Glomerular endothelial cell (primary cell): ENCODE measurements at regions not wholly inside any gene's neighbourhood (a gene's known extent, or its start where the extent isn't known, plus 50 kb on each side); places are given as distances from the start of the nearest gene placed in this dataset.

Experiments
- DNase-seq: peaks from one replicate; pipeline ENCODE4 v3.0.0-alpha.2; 2011; ENCODE audit warnings: low read depth, low spot score; ENCODE audit errors: extremely low read depth

DNA sequence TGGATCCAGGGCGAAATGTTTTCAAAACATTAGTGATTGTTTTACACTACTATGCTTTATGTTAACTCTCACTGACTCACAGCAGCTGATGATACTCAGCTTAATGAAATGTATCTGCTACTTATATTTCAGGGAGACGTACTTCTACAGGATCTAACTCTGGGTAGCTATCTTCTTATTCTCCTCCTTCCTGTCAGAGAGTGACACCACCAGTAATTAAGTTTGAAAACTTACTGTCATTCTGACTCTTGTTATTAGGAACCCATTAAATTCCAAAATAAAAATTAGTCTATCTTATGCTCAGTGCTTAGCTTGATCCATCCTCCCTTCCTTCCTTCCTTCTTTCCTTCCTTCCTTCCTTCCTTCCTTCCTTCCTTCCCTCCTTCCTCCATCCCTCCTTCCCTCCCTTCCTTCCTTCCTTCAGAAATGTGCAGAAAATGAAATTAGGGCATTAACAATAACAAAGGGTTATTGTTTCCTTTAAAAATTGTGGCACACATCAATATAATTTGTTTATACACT lies 441.1 kb downstream of the MEIS1 start:
- no peak for DNase-seq

DNA sequence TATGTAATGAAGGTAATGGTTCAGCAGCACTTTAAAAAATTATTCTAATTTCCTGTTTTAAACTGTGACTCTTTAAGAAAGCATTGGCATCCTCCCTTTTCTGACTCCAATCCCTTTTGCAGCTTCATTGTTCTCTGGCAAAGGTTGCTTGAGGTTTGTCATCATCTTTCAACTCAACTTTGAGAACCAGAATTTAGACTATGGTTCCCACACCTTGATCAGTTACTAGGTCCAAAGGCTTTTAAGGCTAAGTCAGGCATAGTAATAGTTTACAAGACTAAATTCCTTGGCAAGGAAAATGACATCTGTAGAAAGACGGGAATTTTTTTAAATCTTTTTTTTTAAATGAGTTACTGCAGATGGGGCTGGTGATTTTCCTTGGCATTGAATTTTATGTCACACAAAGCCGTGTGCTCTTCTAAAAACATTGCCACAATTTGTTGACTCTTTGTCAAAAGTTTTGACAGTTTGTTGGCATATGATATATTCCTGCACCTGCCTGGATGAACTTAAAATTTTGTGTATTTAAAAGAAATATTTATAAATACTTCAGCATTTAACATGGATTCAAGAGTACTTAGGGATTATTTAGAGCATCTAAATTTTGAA lies 451.0 kb downstream of the MEIS1 start:
- DNase-seq, result no peak

DNA sequence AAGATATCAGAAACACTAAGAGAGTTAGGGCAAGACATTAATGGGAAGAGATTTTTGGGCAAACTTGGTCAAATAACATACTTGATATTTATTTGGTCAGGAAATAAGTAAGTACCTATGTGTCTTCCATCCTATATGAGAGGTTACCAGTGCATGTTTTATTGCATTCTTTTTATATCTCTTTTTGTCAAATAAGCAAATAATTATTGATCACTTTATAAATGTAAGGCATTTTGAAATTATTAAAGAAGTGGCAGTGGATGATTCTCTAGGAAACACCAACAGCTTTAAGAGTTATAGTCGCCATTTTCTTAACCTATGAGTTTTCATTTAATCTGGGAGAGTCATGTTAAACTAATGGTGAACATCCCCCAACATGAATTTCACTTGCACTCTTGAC lies 453.3 kb downstream of the MEIS1 start:
- no peak for DNase-seq

DNA sequence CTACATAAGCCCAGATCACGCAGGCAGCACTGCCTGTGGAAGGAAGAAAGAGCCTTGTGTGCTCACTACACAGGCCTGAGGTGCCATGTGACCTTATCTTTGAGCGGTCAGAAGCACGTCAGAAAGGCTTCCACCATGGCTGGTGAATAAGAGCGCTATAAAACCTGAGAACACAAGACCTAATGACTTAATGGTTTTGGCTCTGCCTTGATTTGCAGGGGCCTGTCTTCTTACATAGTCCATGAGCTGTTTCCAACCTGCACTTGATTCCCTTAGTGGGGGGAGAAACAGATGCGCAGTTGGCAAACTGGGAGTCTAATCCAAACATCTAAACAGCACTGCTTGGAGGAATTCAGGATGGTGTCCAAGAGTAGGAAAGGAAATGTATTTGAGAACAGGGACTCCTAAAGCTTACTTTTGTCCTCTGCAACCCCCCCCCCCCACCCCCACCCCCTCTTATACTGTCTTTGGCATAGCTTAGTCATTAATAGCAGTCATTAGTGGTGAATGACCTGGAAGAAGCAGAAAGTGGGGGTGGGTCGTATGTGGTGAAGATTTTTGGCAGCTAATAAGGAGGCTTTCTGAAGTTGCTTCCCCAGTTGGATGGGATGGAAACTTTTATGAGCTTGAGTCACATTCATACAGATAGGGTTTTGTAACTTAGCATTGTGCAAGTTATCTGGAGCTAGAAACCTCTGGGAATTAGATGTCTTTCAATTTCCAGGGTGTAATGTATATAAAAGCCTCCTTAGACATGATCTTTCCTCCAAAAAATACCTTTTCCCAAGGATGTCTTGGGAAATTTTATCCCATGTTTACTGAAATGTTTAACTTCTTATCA lies 454.1 kb downstream of the MEIS1 start:
- DNase-seq, result no peak

DNA sequence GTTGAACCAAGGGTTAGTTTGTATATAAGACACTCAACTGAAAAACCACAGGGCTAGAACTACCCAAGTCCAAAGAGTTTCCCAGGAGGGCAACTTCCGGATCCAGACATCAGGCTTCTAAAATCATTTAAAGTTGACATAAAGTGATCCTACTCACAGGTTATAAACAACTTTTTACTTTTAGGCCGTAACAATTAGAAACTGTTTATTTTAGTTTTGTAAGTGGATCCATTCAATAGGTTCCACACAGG lies 454.6 kb downstream of the MEIS1 start:
- no peak for DNase-seq

DNA sequence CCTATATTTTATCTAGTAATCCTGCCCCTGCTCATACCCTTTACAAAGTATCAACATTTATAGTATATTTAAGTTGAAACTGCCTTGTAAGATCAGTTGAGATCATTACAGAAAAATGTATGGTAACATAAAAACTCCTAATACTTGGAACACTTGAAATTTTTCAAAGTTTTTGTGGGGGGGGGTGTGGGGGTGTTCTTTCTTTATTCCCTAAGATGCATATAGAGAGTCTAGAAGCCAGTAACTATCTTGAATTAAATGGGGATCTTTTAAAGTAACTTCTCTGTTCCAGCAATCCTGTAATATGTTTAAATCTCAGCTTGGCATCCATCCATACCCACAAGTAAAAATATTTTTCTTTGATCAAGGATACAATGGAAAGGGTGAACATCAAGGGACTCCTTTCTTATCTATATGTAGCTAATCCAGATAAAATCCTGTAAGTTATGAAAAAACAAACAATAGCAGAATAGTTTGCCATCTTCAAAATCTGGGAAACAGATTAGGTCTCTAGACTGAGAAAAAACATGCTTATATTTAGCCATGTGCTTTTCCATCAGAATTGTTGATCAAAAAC lies 455.3 kb downstream of the MEIS1 start:
- DNase-seq, result no peak

DNA sequence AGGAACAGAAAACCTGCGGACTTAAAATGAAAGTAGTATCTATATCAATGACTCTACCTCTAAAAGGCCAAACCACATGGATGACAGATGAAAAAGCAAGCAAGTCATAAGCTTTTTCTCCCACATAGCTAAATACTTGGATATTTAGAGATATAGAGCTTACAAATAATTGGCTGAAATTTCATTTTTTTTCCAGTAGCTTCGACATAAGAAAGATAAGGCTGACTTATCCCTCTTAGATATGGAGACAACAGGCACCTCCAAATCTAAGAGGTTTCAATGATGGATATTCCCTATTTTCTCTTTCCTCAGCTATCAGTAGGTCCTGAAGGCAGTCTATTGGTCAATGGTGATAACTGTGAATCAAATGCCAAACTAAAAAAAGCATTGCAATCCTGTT lies 460.3 kb downstream of the MEIS1 start:
- no peak for DNase-seq

DNA sequence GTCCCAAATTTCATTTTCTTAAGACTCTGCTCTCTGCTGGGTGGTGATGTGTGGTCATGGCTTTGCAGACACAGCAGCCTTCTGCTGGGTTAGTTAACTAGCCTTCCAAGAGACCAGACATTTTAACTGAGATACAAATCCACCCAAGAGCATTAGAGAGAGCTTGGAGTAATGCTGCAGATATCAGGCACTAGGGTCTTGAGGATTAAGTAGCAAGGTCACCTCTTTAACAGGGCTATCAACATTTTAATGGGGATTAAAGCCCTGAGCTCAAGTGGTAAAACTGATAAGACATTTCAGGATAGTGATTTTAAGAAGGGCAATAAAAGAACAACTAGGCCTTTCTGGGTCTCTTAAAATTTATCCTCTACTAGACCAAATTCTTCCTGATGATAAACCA lies 461.2 kb downstream of the MEIS1 start:
- no peak for DNase-seq

DNA sequence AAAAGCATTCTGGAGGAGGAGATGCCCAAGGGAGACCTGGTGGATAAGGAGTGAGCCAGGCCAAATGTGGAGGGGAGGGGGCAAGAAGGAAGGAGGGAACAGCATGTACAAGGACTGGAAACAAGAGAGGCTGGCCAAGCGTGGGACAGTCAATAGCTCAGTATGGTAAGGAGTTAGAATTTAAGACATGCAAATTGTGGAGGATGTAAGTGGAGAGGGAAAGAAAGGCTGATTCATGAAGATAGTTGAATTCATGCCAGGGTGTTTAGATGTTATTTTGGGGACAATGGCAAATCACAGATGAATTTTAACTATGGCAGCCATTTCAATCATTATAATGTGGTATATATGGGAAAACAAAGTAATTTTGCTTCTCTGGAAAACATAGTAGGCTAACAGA lies 462.3 kb downstream of the MEIS1 start:
- DNase-seq, result no peak

DNA sequence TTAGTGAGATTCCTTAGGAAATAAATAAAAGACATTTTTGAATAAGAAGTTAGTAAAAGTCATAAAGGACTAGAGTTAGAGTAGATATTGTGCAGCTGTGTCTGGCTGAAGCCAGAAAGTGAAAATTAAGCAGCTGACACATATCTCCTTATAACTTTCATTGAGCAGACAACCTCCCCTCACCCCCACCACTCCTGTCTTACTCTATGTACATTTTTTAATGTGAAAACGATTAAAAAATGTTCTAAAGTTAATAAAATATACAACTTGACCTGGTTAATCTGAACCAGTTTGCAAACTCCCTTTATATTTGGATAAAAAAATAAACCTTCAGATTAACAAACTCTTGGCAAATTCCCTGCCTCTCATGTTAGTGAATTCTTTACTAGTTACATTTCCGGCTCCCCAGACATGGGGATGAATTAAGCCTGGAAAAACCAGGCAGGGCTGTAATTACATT lies 462.8 kb downstream of the MEIS1 start:
- no peak for DNase-seq

DNA sequence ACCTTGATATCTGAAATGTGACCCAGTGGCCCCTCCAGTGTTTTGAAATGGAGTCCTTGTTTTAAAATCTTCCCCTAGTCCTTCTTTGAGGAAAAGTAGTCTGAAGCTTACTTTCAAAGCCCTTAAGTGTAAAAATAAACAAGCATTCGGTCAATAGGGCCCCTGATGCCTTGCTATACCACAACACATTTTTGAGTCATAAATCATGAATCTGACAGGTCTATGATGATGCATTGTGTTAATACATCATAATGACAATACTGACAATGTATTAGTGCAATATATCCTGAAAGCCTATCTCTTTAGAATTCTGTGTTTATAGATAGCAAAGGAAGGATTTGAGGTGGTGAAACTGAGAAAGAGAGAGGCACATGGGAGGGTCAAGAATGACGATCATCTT lies 464.2 kb downstream of the MEIS1 start:
- DNase-seq, result no peak

DNA sequence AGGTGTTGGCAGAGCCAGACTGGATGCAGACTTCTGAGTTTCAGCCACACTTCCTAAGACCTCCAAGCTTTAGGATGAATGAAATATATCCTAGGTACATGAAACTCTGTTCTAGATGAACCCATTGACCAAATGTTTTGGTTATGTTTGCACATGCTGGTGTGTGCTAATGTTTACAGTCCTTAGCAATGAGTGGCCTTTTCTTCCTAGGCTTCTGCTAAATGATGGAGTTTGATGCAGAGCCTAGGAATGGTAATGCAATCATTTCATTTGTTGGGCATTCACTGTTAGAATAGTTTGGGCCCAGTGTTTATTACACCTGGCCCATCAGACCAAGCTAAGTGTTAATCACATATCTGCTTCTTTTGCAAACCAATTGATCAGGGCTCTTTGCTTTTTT lies 464.7 kb downstream of the MEIS1 start:
- DNase-seq, result no peak

DNA sequence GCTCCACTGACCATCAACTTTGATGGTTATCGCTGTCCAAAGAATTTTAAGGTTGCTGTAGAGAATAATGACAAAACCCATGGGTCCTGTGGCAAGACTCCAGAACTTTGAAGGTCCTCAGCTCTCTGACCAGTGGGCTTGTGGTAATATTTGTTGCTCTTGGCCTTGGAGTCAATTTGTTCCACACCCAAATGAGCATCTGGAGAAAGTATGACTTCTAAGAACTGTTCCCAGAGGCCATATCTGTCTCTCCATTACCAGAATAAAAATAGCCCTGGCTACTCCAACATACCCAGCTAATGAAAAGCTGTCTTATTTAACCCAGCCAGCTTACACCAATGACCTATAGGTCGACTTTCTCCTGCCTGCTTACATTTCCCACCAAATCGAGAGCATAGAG lies 466.4 kb downstream of the MEIS1 start:
- no peak for DNase-seq

DNA sequence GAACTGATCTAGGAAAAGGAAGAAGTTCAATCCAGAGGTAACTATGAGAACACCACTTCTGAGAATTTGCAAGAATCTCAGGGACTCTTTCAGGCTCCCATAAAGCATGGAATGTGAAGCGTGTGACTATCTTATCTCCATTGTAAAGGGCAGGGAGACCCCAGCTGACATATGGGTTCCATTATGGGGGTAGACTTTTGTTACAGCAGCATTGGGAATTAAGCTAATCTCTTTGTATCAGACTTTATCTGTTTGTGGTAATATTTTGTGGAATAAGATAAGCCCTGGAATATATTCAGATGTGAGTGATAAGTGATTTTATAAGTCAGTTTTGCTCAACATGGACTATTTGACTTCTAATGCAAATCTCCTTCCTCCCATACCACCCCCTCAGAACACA lies 468.3 kb downstream of the MEIS1 start:
- no peak for DNase-seq

DNA sequence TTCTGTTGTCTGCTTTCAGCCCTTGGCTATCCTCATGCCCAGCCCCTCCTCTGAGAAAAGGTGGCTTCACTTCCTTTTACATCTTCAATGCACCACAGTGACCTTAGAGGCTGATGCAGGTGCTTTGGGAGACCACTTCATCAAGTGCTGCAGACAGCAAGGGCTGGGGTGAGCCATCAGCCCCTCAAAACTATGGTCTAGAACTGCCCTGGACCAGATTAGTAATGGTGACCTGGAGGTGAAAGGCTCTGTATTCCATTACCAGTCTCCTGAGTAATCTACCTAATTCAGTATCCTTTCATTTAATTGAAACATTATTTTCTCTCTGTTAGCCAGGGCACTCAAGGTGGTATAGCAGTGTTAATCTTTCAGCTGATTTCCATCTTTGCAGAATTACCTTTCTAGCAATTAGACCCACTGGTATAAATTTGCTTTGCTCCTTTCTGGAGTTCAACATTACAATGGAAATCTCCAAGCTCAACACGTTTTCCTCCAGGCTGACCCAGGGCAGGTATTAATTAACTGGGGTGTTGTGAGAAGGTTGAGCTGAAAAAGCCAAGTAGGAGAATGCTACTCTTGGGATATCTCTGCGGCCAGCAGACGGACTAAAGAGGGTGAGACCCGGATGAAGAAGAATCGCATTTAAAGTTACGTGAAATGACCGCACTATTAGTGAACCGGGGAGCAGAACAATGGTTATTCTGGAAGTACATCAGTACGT lies 469.0 kb downstream of the MEIS1 start:
- DNase-seq, result no peak

DNA sequence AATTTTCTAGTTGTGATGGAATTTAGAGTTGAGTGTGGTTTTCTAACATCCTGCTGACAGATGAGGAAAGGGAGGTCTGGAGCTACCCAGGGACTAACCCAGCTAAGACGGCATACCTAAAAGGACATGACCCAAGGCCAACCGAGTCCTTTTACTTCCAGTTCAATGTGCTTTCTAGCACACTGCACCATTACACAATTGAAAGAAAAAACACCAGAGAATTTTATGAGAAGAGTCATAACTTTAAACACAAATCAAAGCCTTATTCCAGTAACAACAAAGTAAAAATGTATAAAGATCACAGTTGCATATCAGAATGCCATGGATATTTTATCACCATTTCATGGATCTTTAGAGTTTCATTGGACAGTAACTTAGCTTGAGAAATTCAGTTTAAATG lies 480.3 kb downstream of the MEIS1 start:
- DNase-seq, result no peak

DNA sequence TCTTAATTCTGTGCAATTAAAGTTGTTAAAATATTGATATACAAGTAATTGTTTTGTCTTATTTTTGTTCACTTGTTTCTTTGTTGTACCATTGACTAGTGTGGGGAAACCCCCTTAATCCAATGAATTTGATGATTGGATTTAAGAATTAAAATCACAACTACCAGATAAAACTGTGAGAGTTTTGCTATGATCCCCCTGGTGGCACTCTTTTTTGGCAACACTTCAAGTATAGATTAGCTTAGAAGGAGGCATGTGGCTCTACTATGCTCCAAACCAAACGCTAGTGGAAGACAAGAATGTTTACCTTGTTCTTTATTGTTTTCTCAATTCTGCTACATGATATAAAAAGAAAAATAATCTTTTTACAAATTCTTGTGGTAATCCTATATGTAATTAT lies 477.8 kb upstream of the ETAA1 start:
- DNase-seq, result no peak

DNA sequence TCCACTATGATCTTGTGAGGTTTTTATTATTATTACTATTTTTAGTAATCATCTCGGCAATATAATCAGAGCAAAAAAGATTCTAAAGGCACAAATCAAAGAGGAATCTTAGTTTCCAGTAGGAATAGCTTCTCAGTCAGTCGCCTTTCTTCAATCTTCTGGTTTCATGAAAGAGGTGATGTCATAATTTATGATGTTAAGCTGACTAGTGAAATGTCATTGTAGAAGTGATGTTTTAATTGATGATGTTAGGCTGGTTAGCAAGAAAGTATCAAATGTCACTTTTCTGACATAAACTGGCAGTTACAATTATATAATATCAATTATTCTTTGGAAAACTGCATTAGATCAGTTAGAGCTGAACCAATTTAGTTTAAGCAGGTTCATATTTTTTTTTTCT lies 476.7 kb upstream of the ETAA1 start:
- no peak for DNase-seq

DNA sequence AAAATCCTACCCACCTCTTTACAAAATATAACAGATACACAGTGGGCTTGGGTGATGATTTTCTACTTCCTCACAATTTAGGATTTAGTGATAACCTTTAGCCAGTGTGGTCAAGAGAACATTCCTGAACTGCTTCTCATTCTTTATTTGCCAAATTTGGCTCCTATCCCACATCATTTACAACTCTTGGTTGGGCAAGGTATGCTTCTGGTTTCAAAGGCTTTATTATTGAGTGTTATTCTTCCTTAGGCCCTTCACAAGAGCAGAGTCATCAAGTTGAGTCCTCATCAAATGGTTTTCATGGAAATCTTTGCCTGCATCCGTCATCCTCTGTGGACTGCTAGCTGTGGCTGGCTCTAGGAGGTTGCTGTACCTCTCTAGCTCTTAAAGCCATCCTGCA lies 472.0 kb upstream of the ETAA1 start:
- DNase-seq, result no peak

DNA sequence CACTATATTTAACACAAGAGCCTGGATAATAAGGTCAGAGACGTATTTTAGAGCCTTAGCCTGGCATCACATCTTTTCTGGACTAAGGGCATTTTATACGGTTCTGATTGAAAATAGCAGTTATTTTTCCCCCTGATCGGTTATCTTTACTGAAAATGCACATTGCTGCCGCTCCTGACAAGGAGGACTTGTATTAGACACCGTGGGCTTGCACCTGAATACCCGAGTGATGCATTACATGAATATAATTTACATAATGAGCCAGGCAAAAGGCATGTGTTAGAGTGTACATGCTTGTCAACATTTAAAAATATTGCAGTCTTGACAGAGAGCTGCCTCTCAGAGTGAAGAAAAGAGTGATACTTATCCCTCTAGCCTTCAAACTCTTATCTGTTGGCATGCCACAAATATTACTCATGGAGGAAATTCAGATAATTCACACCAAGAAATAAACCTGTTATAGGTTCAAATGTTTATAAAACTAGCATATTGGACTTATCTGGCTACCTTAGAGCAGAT lies 470.5 kb upstream of the ETAA1 start:
- DNase-seq, result no peak

DNA sequence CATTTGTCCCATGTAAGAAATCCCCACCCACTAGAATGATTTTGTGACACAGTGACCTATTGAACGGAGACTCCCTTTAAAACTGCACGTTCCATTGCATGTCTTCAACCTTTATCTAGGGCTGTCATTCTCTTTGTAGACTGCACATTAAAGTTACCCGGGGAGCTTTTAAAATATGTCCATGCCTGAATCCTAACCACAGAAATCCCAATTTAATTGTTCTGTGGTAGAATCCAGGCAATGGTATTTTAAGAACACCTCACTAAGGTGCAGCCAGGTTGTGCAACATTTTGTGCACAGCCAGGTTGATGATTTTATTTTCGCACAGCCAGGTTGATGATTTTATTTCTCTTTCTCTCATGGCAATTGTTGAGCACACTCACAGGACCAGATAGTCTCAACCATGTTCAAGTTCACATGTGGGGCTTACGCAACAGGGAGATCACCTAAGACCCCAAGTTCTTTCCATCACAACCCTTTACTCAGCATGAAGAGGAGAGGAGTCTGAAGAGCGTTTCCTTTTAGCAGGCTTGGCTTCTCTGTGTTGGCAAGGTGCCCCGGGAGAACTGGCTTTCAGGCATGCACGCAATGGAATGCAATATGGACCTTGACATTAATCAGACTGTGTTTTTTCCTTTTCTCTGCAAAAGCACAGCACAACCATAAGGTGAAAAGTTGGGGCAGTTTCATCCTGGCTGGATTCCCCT lies 467.3 kb upstream of the ETAA1 start:
- no peak for DNase-seq
